ENCODE measurements at regions not wholly inside any gene's neighbourhood (a gene's known extent, or its start where the extent isn't known, plus 50 kb on each side); places are given as distances from the start of the nearest gene placed in this dataset.

DNA sequence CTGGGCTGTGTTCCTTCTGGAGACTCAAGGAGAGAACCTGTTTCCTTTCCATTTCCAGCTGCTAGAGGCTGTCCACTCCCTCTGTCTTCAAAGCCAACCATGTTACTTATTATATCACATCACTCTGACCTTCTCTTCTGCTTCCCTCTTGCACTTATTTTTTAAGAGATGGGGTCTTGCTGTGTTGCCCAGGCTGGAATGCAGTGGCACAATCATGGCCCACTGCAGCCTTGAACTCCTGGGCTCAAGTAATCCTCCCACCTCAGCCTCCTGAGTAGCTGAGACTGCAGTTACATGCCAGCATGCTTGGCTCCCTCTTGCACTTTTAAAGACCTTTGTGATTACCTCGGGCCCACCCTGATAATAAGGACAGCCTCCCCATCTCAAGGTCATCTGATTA lies 160.0 kb upstream of the DTNBP1 start:
- POLR2A ChIA-PET = no interaction called here
- Histone ChIP-seq H3K9me3 (ENCODE audit: control insufficient read depth in 1 of 2, insufficient read depth in 1 of 2, low read depth in 1 of 2, low read length in 2 of 2) (no peaks in the 10 kb centered on the region), H4K20me1 (ENCODE audit: insufficient read depth) (no peaks in the 10 kb centered on the region), H3K4me2 (ENCODE audit: low read length) (no peak overlapping the region), H3K27ac (ENCODE audit: low read depth, low read length) (no peak overlapping the region), H3K4me3 (replicated peaks in 1 of 2; ENCODE audit: low read depth in 1 of 2, low read length in 2 of 2) (no peak overlapping the region), H3K9ac (ENCODE audit: low read length) (no peak overlapping the region), H3K36me3 (ENCODE audit: control insufficient read depth in 1 of 2, insufficient read depth in 2 of 2, low read length in 2 of 2) (no peaks in the 10 kb centered on the region), H3K27me3 (ENCODE audit: insufficient read depth, low read length) (peaks cover 25% of the 10 kb centered on the region), H3K4me1 (ENCODE audit: control insufficient read depth in 1 of 2, insufficient read depth in 2 of 2, low read length in 2 of 2) (no peaks in the 10 kb centered on the region), H2AFZ (ENCODE audit: low read depth, low read length, poor library complexity, severe bottlenecking) (no peak overlapping the region), H3K79me2 (ENCODE audit: insufficient read depth, low read length) (no peaks in the 10 kb centered on the region), H3K9me2 (ENCODE audit: insufficient read depth) (no peaks in the 10 kb centered on the region)
- DNase-seq (ENCODE audit: low read depth, low spot score) (no peak), ATAC-seq (no peak)
- RAD21 ChIA-PET (ENCODE audit: low non-redundant PET in 1 of 2, low total read pairs in 2 of 2, uncharacterized antibody in 2 of 2, unreplicated experiment in 2 of 2) = no interaction called here
- no TSS peak for BruUV-seq (replicated peaks)
- CTCF ChIA-PET = no interaction called here
- TF ChIP-seq, protein P1, sequence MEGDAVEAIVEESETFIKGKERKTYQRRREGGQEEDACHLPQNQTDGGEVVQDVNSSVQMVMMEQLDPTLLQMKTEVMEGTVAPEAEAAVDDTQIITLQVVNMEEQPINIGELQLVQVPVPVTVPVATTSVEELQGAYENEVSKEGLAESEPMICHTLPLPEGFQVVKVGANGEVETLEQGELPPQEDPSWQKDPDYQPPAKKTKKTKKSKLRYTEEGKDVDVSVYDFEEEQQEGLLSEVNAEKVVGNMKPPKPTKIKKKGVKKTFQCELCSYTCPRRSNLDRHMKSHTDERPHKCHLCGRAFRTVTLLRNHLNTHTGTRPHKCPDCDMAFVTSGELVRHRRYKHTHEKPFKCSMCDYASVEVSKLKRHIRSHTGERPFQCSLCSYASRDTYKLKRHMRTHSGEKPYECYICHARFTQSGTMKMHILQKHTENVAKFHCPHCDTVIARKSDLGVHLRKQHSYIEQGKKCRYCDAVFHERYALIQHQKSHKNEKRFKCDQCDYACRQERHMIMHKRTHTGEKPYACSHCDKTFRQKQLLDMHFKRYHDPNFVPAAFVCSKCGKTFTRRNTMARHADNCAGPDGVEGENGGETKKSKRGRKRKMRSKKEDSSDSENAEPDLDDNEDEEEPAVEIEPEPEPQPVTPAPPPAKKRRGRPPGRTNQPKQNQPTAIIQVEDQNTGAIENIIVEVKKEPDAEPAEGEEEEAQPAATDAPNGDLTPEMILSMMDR (IDR thresholded peaks at IDR 0.05 in 2 of 3, conservative IDR thresholded peaks at IDR 0.05 in 1 of 3; ENCODE audit: borderline replicate concordance in 1 of 3, insufficient read depth in 1 of 3, low read depth in 2 of 3, low read length in 2 of 3) = no peak
- TF ChIP-seq, protein P2, sequence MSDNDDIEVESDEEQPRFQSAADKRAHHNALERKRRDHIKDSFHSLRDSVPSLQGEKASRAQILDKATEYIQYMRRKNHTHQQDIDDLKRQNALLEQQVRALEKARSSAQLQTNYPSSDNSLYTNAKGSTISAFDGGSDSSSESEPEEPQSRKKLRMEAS (IDR thresholded peaks at IDR 0.05) = no peak
- TF ChIP-seq FOSL1 (IDR thresholded peaks at IDR 0.05; ENCODE audit: low read depth) = no peak
- TF ChIP-seq POLR2A (IDR thresholded peaks at IDR 0.05; ENCODE audit: borderline replicate concordance, extremely low read depth, insufficient read depth, insufficient read length) = no peak
- no peak for TF ChIP-seq ELF1 (IDR thresholded peaks at IDR 0.05; ENCODE audit: borderline replicate concordance, low read depth)
- TF ChIP-seq, protein P3, sequence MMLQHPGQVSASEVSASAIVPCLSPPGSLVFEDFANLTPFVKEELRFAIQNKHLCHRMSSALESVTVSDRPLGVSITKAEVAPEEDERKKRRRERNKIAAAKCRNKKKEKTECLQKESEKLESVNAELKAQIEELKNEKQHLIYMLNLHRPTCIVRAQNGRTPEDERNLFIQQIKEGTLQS (IDR thresholded peaks at IDR 0.05) = no peak
- TF ChIP-seq YY1 (IDR thresholded peaks at IDR 0.05; ENCODE audit: extremely low read depth, insufficient replicate concordance, low read depth, low read length) = no peak
- TF ChIP-seq JUND (IDR thresholded peaks at IDR 0.05) = no peak
- no peak for TF ChIP-seq SP1 (IDR thresholded peaks at IDR 0.05; ENCODE audit: low read depth)
- TF ChIP-seq, protein P4, sequence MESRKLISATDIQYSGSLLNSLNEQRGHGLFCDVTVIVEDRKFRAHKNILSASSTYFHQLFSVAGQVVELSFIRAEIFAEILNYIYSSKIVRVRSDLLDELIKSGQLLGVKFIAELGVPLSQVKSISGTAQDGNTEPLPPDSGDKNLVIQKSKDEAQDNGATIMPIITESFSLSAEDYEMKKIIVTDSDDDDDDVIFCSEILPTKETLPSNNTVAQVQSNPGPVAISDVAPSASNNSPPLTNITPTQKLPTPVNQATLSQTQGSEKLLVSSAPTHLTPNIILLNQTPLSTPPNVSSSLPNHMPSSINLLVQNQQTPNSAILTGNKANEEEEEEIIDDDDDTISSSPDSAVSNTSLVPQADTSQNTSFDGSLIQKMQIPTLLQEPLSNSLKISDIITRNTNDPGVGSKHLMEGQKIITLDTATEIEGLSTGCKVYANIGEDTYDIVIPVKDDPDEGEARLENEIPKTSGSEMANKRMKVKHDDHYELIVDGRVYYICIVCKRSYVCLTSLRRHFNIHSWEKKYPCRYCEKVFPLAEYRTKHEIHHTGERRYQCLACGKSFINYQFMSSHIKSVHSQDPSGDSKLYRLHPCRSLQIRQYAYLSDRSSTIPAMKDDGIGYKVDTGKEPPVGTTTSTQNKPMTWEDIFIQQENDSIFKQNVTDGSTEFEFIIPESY (IDR thresholded peaks at IDR 0.05; ENCODE audit: extremely low read depth, insufficient replicate concordance, low read length) = no peak
- TF ChIP-seq POLR2AphosphoS5 (IDR thresholded peaks at IDR 0.05; ENCODE audit: low read depth, low read length) = no peak
- TF ChIP-seq ZNF274 (IDR thresholded peaks at IDR 0.05; ENCODE audit: low read depth, low read length) = no peak
- TF ChIP-seq RAD21 (IDR thresholded peaks at IDR 0.05; ENCODE audit: low read depth) = no peak
- TF ChIP-seq EGR1 (IDR thresholded peaks at IDR 0.05; ENCODE audit: low read depth) = no peak
- no peak for TF ChIP-seq SIN3A (IDR thresholded peaks at IDR 0.05; ENCODE audit: low read depth)
- no peak for TF ChIP-seq CEBPB (IDR thresholded peaks at IDR 0.05; ENCODE audit: low read depth)
- TF ChIP-seq, protein P5, sequence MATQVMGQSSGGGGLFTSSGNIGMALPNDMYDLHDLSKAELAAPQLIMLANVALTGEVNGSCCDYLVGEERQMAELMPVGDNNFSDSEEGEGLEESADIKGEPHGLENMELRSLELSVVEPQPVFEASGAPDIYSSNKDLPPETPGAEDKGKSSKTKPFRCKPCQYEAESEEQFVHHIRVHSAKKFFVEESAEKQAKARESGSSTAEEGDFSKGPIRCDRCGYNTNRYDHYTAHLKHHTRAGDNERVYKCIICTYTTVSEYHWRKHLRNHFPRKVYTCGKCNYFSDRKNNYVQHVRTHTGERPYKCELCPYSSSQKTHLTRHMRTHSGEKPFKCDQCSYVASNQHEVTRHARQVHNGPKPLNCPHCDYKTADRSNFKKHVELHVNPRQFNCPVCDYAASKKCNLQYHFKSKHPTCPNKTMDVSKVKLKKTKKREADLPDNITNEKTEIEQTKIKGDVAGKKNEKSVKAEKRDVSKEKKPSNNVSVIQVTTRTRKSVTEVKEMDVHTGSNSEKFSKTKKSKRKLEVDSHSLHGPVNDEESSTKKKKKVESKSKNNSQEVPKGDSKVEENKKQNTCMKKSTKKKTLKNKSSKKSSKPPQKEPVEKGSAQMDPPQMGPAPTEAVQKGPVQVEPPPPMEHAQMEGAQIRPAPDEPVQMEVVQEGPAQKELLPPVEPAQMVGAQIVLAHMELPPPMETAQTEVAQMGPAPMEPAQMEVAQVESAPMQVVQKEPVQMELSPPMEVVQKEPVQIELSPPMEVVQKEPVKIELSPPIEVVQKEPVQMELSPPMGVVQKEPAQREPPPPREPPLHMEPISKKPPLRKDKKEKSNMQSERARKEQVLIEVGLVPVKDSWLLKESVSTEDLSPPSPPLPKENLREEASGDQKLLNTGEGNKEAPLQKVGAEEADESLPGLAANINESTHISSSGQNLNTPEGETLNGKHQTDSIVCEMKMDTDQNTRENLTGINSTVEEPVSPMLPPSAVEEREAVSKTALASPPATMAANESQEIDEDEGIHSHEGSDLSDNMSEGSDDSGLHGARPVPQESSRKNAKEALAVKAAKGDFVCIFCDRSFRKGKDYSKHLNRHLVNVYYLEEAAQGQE (IDR thresholded peaks at IDR 0.05; ENCODE audit: low read depth) = no peak
- no peak for TF ChIP-seq SRF (IDR thresholded peaks at IDR 0.05; ENCODE audit: low read depth)
- intact Hi-C loops (cut with micrococcal nuclease) = no loop called here
